HG03060 (cell line): ENCODE measurements at regions not wholly inside any gene's neighbourhood (a gene's known extent, or its start where the extent isn't known, plus 50 kb on each side); places are given as distances from the start of the nearest gene placed in this dataset.
"Not testable (repeated sequence)": the region's sequence is repeated elsewhere in the genome, so short reads cannot be mapped to it uniquely, and the experiment has no call there.

ENCODE experiments used
- ATAC-seq: cut with Tn5 transposase; IDR thresholded peaks from one replicate; pipeline ENCODE4 v1.9.1; 2021; ENCODE audit warnings: low read depth, moderate number of reproducible peaks; ENCODE audit not compliant: unreplicated experiment

- no peak for ATAC-seq
Observed at GRCh38 chr10:36766940-36767339, 358.5 kb upstream of the ANKRD30A start.

GRCh38 chr10:36766415-36766810 is 359.0 kb upstream of the ANKRD30A start:
- no peak for ATAC-seq

DNA sequence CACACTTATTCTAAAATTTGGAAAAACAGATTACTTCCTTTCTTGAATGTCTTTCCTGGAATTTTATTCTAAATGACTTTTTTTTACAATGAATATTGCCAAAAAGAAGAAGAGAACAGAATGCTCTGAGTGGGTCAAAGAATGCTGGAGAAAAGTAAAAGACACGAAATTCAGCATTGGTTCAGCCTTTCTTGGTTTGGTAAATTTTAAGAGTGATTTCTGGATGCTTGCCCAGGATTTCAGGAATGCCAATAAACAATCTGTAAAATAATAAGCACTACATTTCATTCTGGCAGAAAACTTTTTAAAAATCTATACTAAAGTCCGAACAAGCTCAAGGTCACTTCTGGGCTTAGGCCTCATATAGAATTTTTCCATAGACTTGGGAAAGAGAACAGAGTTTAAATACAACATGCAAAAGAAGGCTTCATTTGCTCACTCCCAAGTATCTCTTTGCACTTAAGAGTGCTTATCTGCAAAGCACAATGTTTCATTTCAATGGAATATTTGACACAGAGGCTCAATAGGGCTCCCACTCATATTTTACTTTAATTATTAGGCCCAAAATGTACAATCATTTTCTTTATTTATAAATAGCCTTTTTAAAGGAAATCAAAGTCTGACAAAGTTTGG is 359.5 kb upstream of the ANKRD30A start:
- ATAC-seq: no peak

- no peak for ATAC-seq
Observed at GRCh38 chr10:36764823-36765222, 360.6 kb upstream of the ANKRD30A start.

DNA sequence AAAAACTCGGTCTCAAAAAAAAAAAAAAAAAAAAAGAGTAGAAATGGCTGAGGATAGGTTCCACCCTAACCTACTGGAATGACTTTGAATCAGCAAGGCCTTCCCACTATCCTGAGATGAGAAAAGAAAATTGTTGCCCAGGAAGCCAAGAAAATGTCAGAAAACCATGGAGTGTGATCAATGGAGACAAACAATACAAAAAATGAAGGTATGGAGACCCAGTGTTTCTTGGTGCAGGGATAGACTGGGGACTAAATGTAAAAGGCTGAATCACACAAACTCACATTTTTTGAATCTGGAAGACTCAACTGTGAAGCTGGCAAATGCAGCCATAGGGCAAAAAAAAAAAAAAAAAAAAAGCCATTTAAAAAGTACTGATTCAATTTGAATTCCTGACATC is 364.3 kb upstream of the ANKRD30A start:
- ATAC-seq: no peak

- ATAC-seq: no peak
Observed at GRCh38 chr10:36759141-36759805, 366.1 kb upstream of the ANKRD30A start.

- no peak for ATAC-seq
Observed at GRCh38 chr10:36748128-36748871, 377.1 kb upstream of the ANKRD30A start.

DNA sequence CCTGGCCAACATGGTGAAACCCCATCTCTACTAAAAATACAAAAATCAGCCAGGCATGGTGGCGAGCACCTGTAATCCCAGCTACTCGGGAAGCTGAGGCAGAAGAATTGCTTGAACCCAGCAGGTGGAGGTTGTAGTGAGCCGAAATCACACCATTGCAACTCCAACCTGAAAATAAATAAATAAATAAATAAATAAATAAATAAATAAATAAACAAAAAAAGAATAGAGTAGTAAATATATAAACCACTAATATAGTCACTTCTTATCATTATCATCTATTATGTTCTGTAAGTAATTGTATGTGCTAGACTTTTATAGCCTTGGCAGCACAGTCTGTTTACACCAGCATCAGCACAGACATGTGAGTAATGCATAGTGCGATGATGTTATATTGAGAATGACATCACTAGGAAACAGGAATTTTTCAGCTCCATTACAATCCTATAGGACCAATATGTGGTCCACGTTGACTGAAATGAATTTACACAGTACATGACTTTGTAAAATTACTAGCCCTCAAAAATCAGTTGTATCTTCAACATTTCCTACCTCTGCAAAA is 385.4 kb upstream of the ANKRD30A start:
- ATAC-seq: no peak

DNA sequence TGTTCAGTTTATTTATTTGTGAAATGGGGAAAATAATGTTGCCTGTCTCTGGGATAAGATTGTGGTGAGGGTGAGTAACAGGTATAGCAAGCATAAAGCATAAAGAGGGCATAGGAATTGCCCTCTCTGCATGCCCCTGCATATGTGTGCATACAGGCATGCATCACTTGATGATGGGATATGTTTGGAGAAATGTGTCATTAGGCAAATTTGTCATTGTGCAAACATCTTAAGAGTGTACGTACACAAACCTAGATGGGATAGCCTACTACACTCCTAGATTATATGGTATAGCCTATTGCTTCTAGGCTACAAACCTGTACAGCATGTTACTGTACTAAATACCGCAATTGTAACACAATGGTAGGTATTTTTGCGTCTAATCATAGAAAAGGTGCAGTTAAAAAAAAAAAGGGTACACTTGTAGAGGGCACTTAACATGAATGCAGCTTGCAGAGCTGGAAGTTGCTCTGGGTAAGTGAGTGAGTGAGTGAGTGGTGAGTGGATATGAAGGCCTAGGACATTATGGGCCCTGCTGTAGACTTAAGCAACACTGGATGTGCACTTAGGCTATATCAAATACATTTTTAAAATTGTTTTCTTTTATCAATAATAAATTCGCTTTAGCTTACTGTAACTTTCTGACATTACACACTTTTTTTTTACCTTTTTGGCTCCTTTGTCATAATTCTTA is 386.5 kb upstream of the ANKRD30A start:
- ATAC-seq: no peak

GRCh38 chr10:36736311-36736710 is 389.1 kb upstream of the ANKRD30A start:
- no peak for ATAC-seq

DNA sequence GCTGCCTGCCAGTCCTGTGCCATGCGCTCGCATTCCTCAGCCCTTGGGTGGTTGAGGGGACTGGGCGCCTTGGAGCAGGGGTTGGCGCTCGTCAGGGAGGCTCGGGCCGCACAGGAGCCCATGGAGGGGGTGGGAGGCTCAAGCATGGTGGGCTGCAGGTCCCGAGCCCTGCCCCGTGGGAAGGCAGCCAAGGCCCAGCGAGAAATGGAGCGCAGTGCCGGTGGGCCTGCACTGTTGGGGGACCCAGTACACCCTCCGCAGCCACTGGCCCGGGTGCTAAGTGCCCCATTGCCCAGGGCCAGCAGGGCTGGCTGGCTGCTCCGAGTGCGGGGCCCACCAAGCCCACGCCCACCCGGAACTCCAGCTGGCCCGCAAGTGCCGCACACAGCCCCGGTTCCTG is 390.8 kb upstream of the ANKRD30A start:
- ATAC-seq: not testable (repeated sequence)

GRCh38 chr10:36730316-36730715 is 395.1 kb upstream of the ANKRD30A start:
- no peak for ATAC-seq

GRCh38 chr10:36728626-36729025 is 396.8 kb upstream of the ANKRD30A start:
- ATAC-seq: no peak

DNA sequence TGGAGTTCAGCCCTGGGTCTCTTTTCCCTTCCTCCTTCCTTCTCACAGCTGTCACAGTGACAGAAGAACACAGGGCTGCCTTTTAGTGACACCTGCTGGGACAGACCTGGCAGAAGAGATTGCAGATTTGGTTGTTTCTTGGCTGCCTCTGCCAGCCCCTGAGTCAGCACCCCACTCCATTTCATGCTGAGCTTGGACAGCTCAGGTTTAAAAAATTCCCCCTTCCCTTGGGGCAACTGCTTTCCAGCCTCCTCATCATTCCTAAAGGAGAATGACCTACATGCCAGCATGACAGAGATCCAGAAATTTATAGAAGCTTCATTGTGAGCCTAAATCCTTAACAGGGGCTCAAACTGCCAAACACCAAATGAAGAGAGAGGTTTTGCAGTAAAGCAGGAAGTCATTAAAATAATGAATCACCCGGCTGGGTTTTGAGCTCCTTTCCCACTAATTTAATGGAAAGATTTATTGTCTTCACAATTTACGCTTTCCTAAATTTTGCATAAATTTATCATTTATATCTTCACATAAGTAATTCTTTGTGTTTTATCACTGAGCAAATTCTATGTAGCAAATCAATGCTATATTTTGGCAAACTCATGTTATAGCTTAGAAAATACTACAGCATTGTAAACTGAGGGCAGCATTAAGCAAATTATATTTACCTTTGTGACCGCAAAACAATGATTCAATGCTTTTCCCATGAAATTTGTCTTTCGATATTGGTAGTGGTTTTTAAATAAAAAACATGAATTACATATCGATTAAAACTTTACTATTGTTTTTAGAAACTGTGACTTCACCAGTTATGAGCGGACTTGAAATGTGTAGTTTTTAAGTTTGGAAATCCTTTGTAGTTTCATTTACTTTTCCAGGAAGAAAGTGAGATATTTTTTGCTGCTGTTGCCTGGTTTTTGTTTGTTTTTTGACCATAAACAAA is 399.5 kb upstream of the ANKRD30A start:
- ATAC-seq: no peak

- ATAC-seq: no peak
Observed at GRCh38 chr10:36722777-36723176, 402.6 kb upstream of the ANKRD30A start.

DNA sequence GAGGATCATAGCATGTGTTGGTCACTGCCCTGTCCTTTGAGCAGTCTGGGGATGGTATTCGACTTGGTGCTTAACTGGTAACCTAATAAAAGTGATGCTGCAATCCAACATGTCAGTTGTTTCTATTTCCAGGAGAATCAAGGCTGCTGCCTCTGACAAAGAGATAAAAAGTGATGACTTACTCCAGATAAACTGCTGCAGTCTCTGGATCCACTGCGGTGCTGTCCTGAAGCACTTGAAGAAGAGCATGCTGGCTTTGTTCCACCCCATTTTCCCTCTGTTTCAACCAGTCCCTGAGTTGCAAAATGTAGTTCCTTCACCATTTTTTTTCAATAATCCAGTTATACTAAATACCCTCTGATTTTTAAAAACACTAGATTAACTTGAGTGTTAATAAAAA is 403.5 kb upstream of the ANKRD30A start:
- ATAC-seq: no peak

DNA sequence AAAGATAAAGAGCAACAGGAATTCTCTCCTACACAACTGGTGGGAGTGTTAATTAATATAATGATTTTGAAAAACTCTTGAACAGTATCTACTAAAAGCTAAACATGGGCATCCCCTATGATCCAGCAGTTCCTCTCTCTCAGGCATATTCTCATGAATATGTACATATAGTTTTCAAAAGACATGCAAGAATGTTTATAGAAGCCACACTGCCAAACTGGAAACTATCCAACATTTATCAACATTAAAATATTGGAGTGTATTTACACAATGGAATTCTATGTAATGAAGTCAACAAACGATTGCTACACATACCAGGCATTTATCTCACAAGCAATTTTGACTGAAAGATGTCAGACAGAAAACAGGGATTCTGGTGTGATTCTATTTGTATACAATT is 404.5 kb upstream of the ANKRD30A start:
- ATAC-seq: no peak

GRCh38 chr10:36717118-36717517 is 408.3 kb upstream of the ANKRD30A start:
- no peak for ATAC-seq

GRCh38 chr10:36716291-36716690 is 409.1 kb upstream of the ANKRD30A start:
- ATAC-seq: no peak

DNA sequence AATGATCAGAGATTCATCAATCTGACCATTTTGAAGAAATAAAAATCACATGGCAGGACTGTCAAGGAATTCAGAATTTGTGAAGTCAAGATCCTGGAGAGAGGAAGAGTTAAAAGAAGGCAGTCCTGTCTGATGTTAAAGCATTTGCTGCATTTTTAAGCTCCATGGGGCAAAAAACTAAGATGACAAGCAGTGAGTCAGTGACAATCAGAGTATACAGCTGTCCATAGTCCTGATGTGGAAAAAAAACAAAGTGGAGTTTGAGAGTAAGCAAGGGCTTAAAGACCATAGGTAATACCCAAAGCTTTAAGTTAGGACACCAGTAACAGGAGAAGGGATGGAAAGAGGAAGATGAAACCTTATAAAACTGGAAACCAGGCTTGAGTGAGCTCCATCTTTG is 412.7 kb upstream of the ANKRD30A start:
- no peak for ATAC-seq
